Neural cell (in vitro differentiated cells): ENCODE measurements at regions not wholly inside any gene's neighbourhood (a gene's known extent, or its start where the extent isn't known, plus 50 kb on each side); places are given as distances from the start of the nearest gene placed in this dataset.

ENCODE experiments used
- H2AFZ ChIP-seq: fragments of 200-600, 300-800 bp; sonication (generic), shearing (Covaris generic); 2 replicates; pipeline ENCODE4 v1.6.0; 2014; ENCODE audit warnings: low read depth, mild to moderate bottlenecking, antibody characterized with exemption, low read length, moderate library complexity
- H3F3A ChIP-seq: fragments of 200-600 bp; shearing (Covaris generic); 2 replicates; pipeline ENCODE4 v1.6.1; 2016; ENCODE audit warnings: mild to moderate bottlenecking, moderate library complexity, mixed read lengths, antibody characterized with exemption, low read length; ENCODE audit not compliant: insufficient read depth, poor library complexity, severe bottlenecking
- H3K27ac ChIP-seq: fragments of 200-600, 300-800 bp; sonication (generic), shearing (Covaris generic); 2 replicates; pipeline ENCODE4 v1.5.1; 2014; ENCODE audit warnings: mild to moderate bottlenecking, low read length, moderate library complexity
- H3K27me3 ChIP-seq: fragments of 300-800, 200-600 bp; sonication (generic), shearing (Covaris generic); 2 replicates; pipeline ENCODE4 v1.6.0; 2014; ENCODE audit warnings: mild to moderate bottlenecking, low read depth, low read length, moderate library complexity; ENCODE audit not compliant: insufficient read depth
- H3K36me3 ChIP-seq: fragments of 300-800, 200-600 bp; sonication (generic), shearing (Covaris generic); 2 replicates; pipeline ENCODE4 v1.5.1; 2014; ENCODE audit warnings: mild to moderate bottlenecking, antibody characterized with exemption, low read length, moderate library complexity; ENCODE audit not compliant: insufficient read depth
- H3K4me2 ChIP-seq: fragments of 300-800, 200-600 bp; sonication (generic), shearing (Covaris generic); 2 replicates; pipeline ENCODE4 v1.6.0; 2014; ENCODE audit warnings: mild to moderate bottlenecking, low read length
- H3K4me3 ChIP-seq: fragments of 300-800, 200-600 bp; sonication (generic), shearing (Covaris generic); 2 replicates; pipeline ENCODE4 v1.5.1; 2014; ENCODE audit warnings: mild to moderate bottlenecking, low read length, moderate library complexity
- H3K79me2 ChIP-seq: fragments of 200-600 bp; shearing (Covaris generic); replicated peaks from 2 replicates; pipeline ENCODE4 v1.6.0; 2014; ENCODE audit warnings: mild to moderate bottlenecking, low read length, moderate library complexity; ENCODE audit not compliant: insufficient read depth
- H3K9ac ChIP-seq: fragments of 300-800, 200-600 bp; sonication (generic), shearing (Covaris generic); 2 replicates; pipeline ENCODE4 v1.6.1; 2016; ENCODE audit warnings: mild to moderate bottlenecking, low read length, mixed read lengths
- H3K9me2 ChIP-seq: fragments of 200-600 bp; shearing (Covaris generic); 2 replicates; pipeline ENCODE4 v1.6.1; 2016; ENCODE audit warnings: mild to moderate bottlenecking, low read length, mixed read lengths; ENCODE audit not compliant: insufficient read depth
- H3K9me3 ChIP-seq: fragments of 200-600, 300-800 bp; sonication (generic), shearing (Covaris generic); 2 replicates; pipeline ENCODE4 v1.6.1; 2016; ENCODE audit warnings: mild to moderate bottlenecking, mixed run types, low read length, moderate library complexity, mixed read lengths
- H4K20me1 ChIP-seq: fragments of 200-600 bp; shearing (Covaris generic); 2 replicates; pipeline ENCODE4 v1.6.1; 2016; ENCODE audit warnings: mild to moderate bottlenecking, mixed run types; ENCODE audit not compliant: insufficient read depth
- EP300 ChIP-seq: fragments of 450-650 bp; conservative IDR thresholded peaks from 2 replicates; pipeline ENCODE4 v1.6.1; 2014; ENCODE audit warnings: antibody characterized with exemption, mild to moderate bottlenecking, moderate library complexity; ENCODE audit not compliant: poor library complexity, severe bottlenecking
- EZH2 ChIP-seq: fragments of 200-600, 300-800 bp; shearing (Covaris generic), sonication (generic); IDR thresholded peaks from 2 replicates; pipeline ENCODE4 v1.6.1; 2014; ENCODE audit warnings: antibody characterized with exemption, low read length, borderline replicate concordance, mild to moderate bottlenecking; ENCODE audit not compliant: insufficient read depth, poor library complexity, severe bottlenecking
- MXI1 ChIP-seq: fragments of 450-650 bp; conservative IDR thresholded peaks from 2 replicates; pipeline ENCODE4 v1.6.1; 2014; ENCODE audit warnings: antibody characterized with exemption, mild to moderate bottlenecking; ENCODE audit not compliant: poor library complexity, severe bottlenecking
- POLR2AphosphoS5 ChIP-seq: IDR thresholded peaks from 2 replicates; pipeline ENCODE4 v1.6.1; 2012
- RAD21 ChIP-seq: fragments of 450-650 bp; conservative IDR thresholded peaks from 2 replicates; pipeline ENCODE4 v1.6.1; 2014; ENCODE audit warnings: antibody characterized with exemption, mild to moderate bottlenecking, moderate library complexity
- SMC3 ChIP-seq: fragments of 450-650 bp; conservative IDR thresholded peaks from 2 replicates; pipeline ENCODE4 v1.6.1; 2014; ENCODE audit warnings: antibody characterized with exemption, mild to moderate bottlenecking, moderate library complexity; ENCODE audit not compliant: poor library complexity
- TAF1 ChIP-seq: IDR thresholded peaks from 2 replicates; pipeline ENCODE4 v1.6.1; 2012; ENCODE audit warnings: low read depth
- TF ChIP-seq, protein P1 (sequence below): IDR thresholded peaks from 2 replicates; pipeline ENCODE4 v1.6.1; 2012; ENCODE audit warnings: borderline replicate concordance
- TF ChIP-seq, protein P2 (sequence below): fragments of 450-650 bp; IDR thresholded peaks from 2 replicates; pipeline ENCODE4 v1.5.1; 2014; ENCODE audit warnings: antibody characterized with exemption, mild to moderate bottlenecking, moderate library complexity; ENCODE audit not compliant: poor library complexity, severe bottlenecking

DNA sequence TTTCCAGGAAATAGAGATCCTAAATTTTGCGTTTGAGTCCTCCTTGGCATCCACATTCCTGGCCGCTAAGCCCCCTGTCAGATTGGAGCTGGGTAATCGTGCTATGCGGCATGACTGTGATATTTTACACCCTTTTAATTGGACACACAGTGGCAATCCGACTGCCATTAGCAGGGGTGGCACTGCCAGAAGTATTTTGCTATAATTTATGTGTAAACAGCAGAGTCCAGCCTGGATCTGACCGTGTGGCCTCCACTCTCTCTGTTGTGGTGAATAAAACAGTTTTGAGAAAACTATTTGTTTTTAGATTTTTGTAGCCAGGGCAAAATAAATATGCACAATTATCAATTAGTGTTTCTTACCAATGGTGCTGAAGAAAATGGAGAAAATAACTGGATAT, 281.0 kb upstream of the IRX2 start:
- no peak overlapping the region for H3K9ac ChIP-seq
- no peaks in the 10 kb centered on the region for H3F3A ChIP-seq
- no peaks in the 10 kb centered on the region for H3K79me2 ChIP-seq
- no peaks in the 10 kb centered on the region for H3K9me3 ChIP-seq
- H3K27ac ChIP-seq: no peak overlapping the region
- H4K20me1 ChIP-seq: no peaks in the 10 kb centered on the region
- H2AFZ ChIP-seq: no peak overlapping the region
- no peaks in the 10 kb centered on the region for H3K36me3 ChIP-seq
- H3K4me3 ChIP-seq: no peak overlapping the region
- no peaks in the 10 kb centered on the region for H3K27me3 ChIP-seq
- no peak overlapping the region for H3K4me2 ChIP-seq
- no peaks in the 10 kb centered on the region for H3K9me2 ChIP-seq
- TF ChIP-seq MXI1: no peak
- no peak for TF ChIP-seq RAD21
- TF ChIP-seq SMC3: no peak
- TF ChIP-seq POLR2AphosphoS5: no peak
- TF ChIP-seq, protein P1, sequence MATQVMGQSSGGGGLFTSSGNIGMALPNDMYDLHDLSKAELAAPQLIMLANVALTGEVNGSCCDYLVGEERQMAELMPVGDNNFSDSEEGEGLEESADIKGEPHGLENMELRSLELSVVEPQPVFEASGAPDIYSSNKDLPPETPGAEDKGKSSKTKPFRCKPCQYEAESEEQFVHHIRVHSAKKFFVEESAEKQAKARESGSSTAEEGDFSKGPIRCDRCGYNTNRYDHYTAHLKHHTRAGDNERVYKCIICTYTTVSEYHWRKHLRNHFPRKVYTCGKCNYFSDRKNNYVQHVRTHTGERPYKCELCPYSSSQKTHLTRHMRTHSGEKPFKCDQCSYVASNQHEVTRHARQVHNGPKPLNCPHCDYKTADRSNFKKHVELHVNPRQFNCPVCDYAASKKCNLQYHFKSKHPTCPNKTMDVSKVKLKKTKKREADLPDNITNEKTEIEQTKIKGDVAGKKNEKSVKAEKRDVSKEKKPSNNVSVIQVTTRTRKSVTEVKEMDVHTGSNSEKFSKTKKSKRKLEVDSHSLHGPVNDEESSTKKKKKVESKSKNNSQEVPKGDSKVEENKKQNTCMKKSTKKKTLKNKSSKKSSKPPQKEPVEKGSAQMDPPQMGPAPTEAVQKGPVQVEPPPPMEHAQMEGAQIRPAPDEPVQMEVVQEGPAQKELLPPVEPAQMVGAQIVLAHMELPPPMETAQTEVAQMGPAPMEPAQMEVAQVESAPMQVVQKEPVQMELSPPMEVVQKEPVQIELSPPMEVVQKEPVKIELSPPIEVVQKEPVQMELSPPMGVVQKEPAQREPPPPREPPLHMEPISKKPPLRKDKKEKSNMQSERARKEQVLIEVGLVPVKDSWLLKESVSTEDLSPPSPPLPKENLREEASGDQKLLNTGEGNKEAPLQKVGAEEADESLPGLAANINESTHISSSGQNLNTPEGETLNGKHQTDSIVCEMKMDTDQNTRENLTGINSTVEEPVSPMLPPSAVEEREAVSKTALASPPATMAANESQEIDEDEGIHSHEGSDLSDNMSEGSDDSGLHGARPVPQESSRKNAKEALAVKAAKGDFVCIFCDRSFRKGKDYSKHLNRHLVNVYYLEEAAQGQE: no peak
- no peak for TF ChIP-seq EP300
- TF ChIP-seq, protein P2, sequence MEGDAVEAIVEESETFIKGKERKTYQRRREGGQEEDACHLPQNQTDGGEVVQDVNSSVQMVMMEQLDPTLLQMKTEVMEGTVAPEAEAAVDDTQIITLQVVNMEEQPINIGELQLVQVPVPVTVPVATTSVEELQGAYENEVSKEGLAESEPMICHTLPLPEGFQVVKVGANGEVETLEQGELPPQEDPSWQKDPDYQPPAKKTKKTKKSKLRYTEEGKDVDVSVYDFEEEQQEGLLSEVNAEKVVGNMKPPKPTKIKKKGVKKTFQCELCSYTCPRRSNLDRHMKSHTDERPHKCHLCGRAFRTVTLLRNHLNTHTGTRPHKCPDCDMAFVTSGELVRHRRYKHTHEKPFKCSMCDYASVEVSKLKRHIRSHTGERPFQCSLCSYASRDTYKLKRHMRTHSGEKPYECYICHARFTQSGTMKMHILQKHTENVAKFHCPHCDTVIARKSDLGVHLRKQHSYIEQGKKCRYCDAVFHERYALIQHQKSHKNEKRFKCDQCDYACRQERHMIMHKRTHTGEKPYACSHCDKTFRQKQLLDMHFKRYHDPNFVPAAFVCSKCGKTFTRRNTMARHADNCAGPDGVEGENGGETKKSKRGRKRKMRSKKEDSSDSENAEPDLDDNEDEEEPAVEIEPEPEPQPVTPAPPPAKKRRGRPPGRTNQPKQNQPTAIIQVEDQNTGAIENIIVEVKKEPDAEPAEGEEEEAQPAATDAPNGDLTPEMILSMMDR: no peak
- TF ChIP-seq EZH2: no peak
- no peak for TF ChIP-seq TAF1

DNA sequence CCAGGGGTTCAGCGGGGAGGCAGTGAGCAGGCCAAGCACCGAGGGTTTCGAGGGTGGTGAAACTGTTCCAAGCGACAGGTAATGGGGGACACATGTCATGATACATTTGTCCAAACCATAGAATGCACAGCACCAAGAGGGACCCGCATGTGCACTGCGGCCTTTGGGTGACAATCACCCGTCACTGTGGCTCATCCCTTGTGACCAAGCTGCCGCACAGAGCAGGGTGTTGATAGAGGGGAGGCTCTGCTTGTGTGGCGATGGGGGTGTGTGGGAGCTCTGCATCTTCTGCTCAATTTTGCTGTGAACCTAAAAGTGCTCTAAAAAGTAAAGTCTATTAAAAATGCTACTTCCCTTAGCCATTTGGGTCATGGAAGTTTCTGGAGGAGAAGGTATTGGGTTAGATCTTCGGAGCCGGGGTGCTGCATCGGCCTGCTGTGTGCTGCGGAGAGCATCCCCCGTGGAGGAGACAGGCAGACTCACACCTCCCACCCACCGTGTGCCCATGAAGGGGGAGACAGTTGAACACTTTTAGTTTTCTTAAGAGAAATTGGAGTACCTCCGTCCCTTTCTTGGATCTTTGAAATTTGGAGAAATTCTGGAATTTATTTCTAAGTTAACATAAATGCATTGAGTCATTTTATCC, 280.4 kb upstream of the IRX2 start:
- Histone ChIP-seq H3K9me3 (no peaks in the 10 kb centered on the region), H3F3A (no peaks in the 10 kb centered on the region), H2AFZ (no peak overlapping the region), H3K36me3 (no peaks in the 10 kb centered on the region), H4K20me1 (no peaks in the 10 kb centered on the region), H3K27me3 (no peaks in the 10 kb centered on the region), H3K27ac (no peak overlapping the region), H3K79me2 (no peaks in the 10 kb centered on the region), H3K4me2 (no peak overlapping the region), H3K9me2 (no peaks in the 10 kb centered on the region), H3K4me3 (no peak overlapping the region), H3K9ac (no peak overlapping the region)
- TF ChIP-seq, protein P2: no peak
- TF ChIP-seq EP300: no peak
- no peak for TF ChIP-seq EZH2
- TF ChIP-seq RAD21: no peak
- TF ChIP-seq MXI1: no peak
- no peak for TF ChIP-seq SMC3
- TF ChIP-seq TAF1: no peak
- TF ChIP-seq POLR2AphosphoS5: no peak
- TF ChIP-seq, protein P1: no peak
